GM19455 (cell line): ENCODE measurements at regions not wholly inside any gene's neighbourhood (a gene's known extent, or its start where the extent isn't known, plus 50 kb on each side); places are given as distances from the start of the nearest gene placed in this dataset.
"Not testable (repeated sequence)": the region's sequence is repeated elsewhere in the genome, so short reads cannot be mapped to it uniquely, and the experiment has no call there.

ENCODE experiments used
- ATAC-seq: cut with Tn5 transposase; IDR thresholded peaks from one replicate; pipeline ENCODE4 v1.9.1; 2021; ENCODE audit not compliant: unreplicated experiment

GRCh38 chr5:168110870-168111832, 180.3 kb upstream of the WWC1 start:
- no peak for ATAC-seq

DNA sequence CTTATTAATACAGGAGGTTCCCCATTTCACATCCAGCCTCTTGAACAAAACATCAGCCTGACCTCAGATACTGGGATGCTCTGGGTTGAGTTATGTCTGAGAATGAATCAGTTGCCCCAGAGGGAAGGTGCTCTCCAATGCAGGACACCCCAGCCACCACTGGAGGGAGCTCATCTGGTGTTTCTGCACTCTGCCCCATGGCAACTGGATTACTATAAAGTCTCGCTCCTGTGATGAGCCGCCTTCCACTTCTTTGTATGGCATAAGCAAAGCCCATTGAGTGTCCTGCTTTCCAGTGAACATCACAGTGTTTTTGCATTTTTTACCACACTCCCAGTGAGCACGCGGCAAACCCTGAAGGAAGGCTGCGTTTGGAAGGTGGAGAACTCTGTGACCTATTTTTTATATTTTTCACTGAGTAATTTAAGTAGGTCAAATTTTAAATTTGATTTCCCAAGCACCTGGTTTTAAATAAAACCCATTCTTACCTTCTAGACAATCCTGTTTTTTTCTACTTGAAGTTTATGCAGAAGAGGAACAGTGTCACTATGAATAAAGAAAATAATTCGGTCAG, 176.9 kb upstream of the WWC1 start:
- ATAC-seq, result peak; percentile 90

DNA sequence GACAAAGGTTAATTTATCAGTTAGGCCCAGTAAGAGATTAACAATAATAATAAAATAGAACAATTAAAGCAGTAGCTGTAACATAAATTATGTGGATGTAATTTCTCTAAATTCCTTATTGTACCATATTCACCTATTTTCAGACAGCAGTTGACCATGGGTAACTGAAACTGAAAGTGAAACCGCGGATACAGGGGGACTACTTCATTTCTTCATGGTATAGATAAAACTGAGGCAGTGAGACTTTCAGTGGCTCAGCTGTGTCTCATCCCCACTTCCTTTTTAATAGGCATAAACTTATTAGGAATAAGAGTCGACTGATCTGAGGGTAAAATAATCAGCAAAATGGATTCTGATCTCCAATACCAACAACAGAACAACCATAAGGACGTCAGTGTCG, 174.0 kb upstream of the WWC1 start:
- no peak for ATAC-seq

GRCh38 chr5:168118042-168118668, 173.3 kb upstream of the WWC1 start:
- no peak for ATAC-seq

GRCh38 chr5:168120401-168121137, 170.9 kb upstream of the WWC1 start:
- no peak for ATAC-seq

DNA sequence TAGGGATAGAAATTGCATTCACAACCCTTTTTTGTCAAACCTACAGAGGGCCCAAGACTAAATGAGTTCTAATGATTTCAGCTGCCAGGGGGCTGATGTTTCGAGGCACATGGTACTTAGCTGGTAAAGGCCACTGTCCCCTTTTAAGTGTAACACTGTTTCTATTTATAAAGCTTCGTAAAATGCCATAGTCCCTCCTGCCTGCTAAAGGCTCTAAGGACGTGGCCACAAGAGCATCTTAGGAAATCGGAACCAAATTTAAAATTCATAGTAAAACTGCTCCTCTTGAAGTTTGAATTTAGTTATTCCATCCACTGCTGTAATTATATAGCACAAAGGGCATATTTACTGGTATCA, 170.3 kb upstream of the WWC1 start:
- no peak for ATAC-seq

GRCh38 chr5:168123631-168124528, 167.6 kb upstream of the WWC1 start:
- ATAC-seq, result peak; percentile 76

DNA sequence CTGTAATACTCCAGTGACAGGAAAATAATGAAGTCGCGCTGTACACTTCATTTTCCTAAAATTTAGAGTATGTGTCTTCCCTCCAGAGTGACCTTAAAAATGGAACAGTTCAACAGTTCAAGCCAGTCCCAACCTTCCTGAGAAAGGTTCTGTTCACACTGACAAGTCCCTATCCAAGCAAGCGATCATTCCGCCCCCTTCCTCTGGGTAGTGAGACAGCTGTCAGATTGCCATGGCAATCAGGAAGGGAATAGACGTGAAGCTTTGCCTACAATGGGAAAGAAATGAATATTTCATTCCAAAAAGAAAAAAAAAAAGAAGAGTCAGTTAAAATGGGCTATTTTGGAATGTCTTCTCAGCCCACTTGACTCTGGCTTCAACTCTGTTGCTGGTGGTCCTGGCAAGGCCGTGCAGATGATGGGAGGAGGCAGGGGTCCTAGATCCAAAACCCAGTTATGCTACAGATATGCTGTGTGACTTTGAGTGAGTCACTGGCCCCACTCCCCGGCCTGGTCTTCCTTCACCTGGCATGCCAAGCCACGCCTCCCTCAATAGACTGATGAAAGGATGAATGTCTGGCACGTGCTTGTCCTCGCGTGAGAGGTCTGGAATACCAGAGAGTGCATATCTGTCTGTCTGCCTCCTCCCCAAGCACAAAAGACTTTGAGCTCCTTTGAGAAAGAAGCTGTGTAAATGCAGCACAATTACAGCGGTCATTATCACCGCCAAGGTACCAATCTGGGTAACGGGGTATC, 165.8 kb upstream of the WWC1 start:
- ATAC-seq, result no peak

GRCh38 chr5:168126606-168127005, 164.8 kb upstream of the WWC1 start:
- ATAC-seq, result no peak

- ATAC-seq, result no peak
These were observed 163.3 kb upstream of the WWC1 start for GRCh38 chr5:168128111-168128510.

- ATAC-seq, result no peak
These were observed 162.9 kb upstream of the WWC1 start for GRCh38 chr5:168128557-168128956.

- ATAC-seq, result no peak
These were observed 159.9 kb upstream of the WWC1 start for GRCh38 chr5:168131519-168131918.

DNA sequence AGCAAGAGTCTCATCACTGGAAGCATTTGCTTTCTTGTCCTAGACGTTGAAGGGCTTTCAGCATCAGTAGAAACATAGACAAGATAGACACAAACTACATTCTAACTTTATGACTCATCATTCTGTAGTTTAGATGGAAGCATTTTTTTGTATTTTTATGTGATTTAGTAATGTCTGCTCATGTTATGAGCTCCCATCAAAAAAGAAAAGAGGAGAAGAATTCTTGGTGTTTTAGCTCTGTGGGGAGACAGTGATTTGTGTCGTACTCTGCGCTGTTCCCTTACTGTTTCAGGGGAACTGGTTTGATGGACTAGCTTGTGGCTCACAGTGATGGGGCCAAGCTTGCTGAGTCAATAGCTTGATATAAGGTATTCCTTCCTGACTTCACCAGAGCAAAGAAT, 159.2 kb upstream of the WWC1 start:
- no peak for ATAC-seq

- peak; percentile 96 for ATAC-seq
These were observed 155.5 kb upstream of the WWC1 start for GRCh38 chr5:168135897-168136296.

DNA sequence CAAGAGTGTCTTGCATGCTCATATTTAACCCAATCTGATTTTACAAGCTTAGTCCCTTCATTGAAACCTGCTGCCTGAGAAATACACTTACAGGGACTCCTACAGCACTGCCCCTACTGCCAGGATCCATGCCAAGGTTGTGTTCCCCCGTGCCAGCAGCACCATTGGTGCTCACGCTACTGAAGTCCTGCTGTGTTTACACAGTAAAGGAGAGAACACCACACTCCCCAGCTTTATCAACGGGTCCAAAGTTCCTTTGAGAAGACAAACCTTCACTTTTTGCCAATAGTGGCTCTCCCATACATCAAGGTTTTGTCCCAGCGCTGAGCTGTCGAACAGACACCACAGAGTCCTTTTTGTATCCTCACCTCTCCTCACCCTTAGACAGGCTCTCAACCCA, 155.1 kb upstream of the WWC1 start:
- ATAC-seq, result peak; percentile 19

DNA sequence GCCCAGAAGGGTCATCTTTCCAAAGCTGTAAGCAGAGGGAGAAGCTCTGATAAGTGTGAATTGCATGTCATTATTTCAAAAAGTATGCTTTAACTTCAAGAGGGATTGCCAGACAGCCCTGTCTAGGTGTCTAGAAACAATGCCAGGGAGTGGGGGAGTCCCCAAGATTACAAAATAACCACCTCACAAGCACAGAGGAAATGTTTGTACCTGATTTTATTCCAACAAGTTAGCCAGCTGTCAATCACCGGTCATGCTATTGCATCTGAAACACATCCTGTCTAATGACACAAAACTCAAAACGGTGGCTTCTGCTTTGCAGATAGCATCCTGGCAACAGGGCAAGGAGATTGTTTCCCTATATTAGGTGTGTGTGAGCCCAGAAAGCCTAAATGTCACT, 154.2 kb upstream of the WWC1 start:
- ATAC-seq, result no peak

DNA sequence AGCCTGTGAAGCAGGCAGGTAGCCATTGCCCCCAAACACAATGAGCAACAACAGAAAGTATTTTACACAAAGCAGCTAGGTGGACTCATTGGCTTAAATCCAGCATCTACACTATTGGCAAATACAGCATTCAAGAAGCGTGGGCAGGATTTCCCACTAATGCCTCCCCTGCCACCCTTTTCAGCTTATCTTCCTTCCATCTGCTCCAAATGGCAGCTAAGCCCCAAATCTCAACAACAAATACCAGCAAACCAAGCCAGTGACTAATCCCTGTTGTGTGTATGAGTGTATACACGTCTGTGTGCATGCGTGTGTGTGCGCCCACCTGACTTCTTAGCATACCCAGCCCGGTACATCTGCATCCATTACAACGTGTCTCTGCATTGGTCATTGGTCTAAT, 151.2 kb upstream of the WWC1 start:
- no peak for ATAC-seq

GRCh38 chr5:168142402-168142801, 149.0 kb upstream of the WWC1 start:
- no peak for ATAC-seq

GRCh38 chr5:168143521-168143920, 147.9 kb upstream of the WWC1 start:
- ATAC-seq, result not testable (repeated sequence)

GRCh38 chr5:168147106-168147505, 144.3 kb upstream of the WWC1 start:
- ATAC-seq, result no peak
